HG03196 (cell line): ENCODE measurements at regions not wholly inside any gene's neighbourhood (a gene's known extent, or its start where the extent isn't known, plus 50 kb on each side); places are given as distances from the start of the nearest gene placed in this dataset.

Experiments
- ATAC-seq: cut with Tn5 transposase; IDR thresholded peaks from one replicate; pipeline ENCODE4 v1.9.1; 2021; ENCODE audit not compliant: unreplicated experiment

- no peak for ATAC-seq
These were observed 276.7 kb upstream of the CCDC54 start for GRCh38 chr3:107100573-107100972.

GRCh38 chr3:107103786-107104185 is 273.5 kb upstream of the CCDC54 start:
- ATAC-seq: no peak

- ATAC-seq: no peak
These were observed 270.9 kb upstream of the CCDC54 start for GRCh38 chr3:107106316-107106715.

- no peak for ATAC-seq
These were observed 270.3 kb upstream of the CCDC54 start for GRCh38 chr3:107106907-107107306.

GRCh38 chr3:107110596-107111305 is 266.5 kb upstream of the CCDC54 start:
- ATAC-seq: no peak

- ATAC-seq: no peak
These were observed 265.4 kb upstream of the CCDC54 start for GRCh38 chr3:107111872-107112271.

- ATAC-seq: no peak
These were observed 264.9 kb upstream of the CCDC54 start for GRCh38 chr3:107112356-107112755.

GRCh38 chr3:107116251-107116650 is 261.0 kb upstream of the CCDC54 start:
- ATAC-seq: no peak

- no peak for ATAC-seq
These were observed 260.1 kb upstream of the CCDC54 start for GRCh38 chr3:107117156-107117555.

GRCh38 chr3:107117922-107118536 is 259.2 kb upstream of the CCDC54 start:
- ATAC-seq: no peak

GRCh38 chr3:107124885-107125284 is 252.4 kb upstream of the CCDC54 start:
- ATAC-seq: no peak

GRCh38 chr3:107128946-107129345 is 248.3 kb upstream of the CCDC54 start:
- ATAC-seq: no peak

- ATAC-seq: no peak
These were observed 247.0 kb upstream of the CCDC54 start for GRCh38 chr3:107130089-107130700.

- ATAC-seq: no peak
These were observed 244.6 kb upstream of the CCDC54 start for GRCh38 chr3:107132674-107133073.

GRCh38 chr3:107133891-107134290 is 243.3 kb upstream of the CCDC54 start:
- no peak for ATAC-seq

GRCh38 chr3:107142171-107142570 is 235.1 kb upstream of the CCDC54 start:
- ATAC-seq: no peak

GRCh38 chr3:107142786-107143575 is 234.3 kb upstream of the CCDC54 start:
- no peak for ATAC-seq

- no peak for ATAC-seq
These were observed 226.6 kb upstream of the CCDC54 start for GRCh38 chr3:107150675-107151074.

GRCh38 chr3:107153981-107154380 is 223.3 kb upstream of the CCDC54 start:
- no peak for ATAC-seq

- ATAC-seq: no peak
These were observed 204.8 kb upstream of the CCDC54 start for GRCh38 chr3:107172411-107172810.

- ATAC-seq: no peak
These were observed 192.9 kb upstream of the CCDC54 start for GRCh38 chr3:107184375-107184774.

- no peak for ATAC-seq
These were observed 189.0 kb upstream of the CCDC54 start for GRCh38 chr3:107188262-107188661.
